Activated CD8-positive, alpha-beta T cell treated with anti-CD3 and anti-CD28 coated beads for 36 hours (primary cell): ENCODE measurements at regions not wholly inside any gene's neighbourhood (a gene's known extent, or its start where the extent isn't known, plus 50 kb on each side); places are given as distances from the start of the nearest gene placed in this dataset.

ENCODE experiments used
- ATAC-seq: fragments of 200-7000 bp; cut with Tn5 transposase; one replicate; pipeline ENCODE4 v1.10.0; 2021; ENCODE audit warnings: mild to moderate bottlenecking, moderate library complexity
- CTCF ChIA-PET: fragments of 350-600 bp; sonication (Branson Sonifier 250); formaldehyde crosslinking; loops from one replicate; lab custom pipeline; 2021; ENCODE audit warnings: antibody characterized with exemption; lab: Charles Lee
- POLR2A ChIA-PET: fragments of 350-600 bp; sonication (Branson Sonifier 250); formaldehyde crosslinking; loops from one replicate; lab custom pipeline; 2021; ENCODE audit warnings: antibody characterized with exemption; lab: Charles Lee
- DNase-seq: peaks from one replicate; pipeline ENCODE4 v3.0.0-alpha.2; 2020
- H3K27ac Mint-ChIP-seq: one replicate; pipeline ENCODE4 v1.8.0; 2021; ENCODE audit warnings: mild to moderate bottlenecking, mixed read lengths
- H3K27me3 Mint-ChIP-seq: one replicate; pipeline ENCODE4 v1.8.0; 2021; ENCODE audit warnings: mixed read lengths
- H3K36me3 Mint-ChIP-seq: one replicate; pipeline ENCODE4 v1.8.0; 2021; ENCODE audit warnings: low read depth, mixed read lengths
- H3K4me1 Mint-ChIP-seq: one replicate; pipeline ENCODE4 v1.8.0; 2021; ENCODE audit warnings: low read depth, mixed read lengths
- H3K4me3 Mint-ChIP-seq: one replicate; pipeline ENCODE4 v1.8.0; 2021; ENCODE audit warnings: mild to moderate bottlenecking, moderate library complexity, mixed read lengths
- H3K9me3 Mint-ChIP-seq: one replicate; pipeline ENCODE4 v1.8.0; 2021; ENCODE audit warnings: mixed read lengths
- intact Hi-C: fragments of 100-400 bp; cut with micrococcal nuclease; formaldehyde crosslinking; loops from one replicate; pipeline ENCODE4 v1.10.0; 2022
- TF ChIP-seq, protein P1 (sequence below): fragments of 200-600 bp; IDR thresholded peaks from one replicate; pipeline ENCODE4 v1.8.0; 2022; ENCODE audit warnings: antibody characterized with exemption, mild to moderate bottlenecking

DNA sequence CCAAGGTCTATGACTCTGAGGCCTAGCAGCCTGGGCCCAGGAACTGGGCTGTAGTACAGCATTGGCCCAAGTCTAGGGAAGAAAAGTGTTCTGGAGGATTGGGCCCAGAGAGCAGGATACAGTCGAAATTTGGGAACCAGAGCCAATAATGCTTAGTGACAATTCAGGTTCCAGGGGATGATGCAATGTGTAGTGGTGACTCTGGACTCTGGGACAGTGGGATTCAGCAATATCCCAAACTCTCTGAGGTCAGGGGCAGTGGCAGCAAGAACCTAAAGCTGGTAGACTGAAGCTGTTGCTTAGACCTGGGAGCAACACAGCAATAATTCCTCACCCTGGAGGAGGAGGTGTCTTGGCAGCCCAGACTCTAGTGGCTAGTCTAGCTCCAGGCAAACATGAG, 545.5 kb upstream of the ARGLU1 start:
- Mint-ChIP-seq H3K27me3 (no peaks in the 10 kb centered on the region), H3K4me3 (no peak overlapping the region), H3K27ac (no peak overlapping the region), H3K4me1 (no peaks in the 10 kb centered on the region), H3K9me3 (peaks cover 3% of the 10 kb centered on the region), H3K36me3 (no peaks in the 10 kb centered on the region)
- DNase-seq = no peak
- POLR2A ChIA-PET = no interaction called here
- intact Hi-C loops = no loop called here
- TF ChIP-seq, protein P1, sequence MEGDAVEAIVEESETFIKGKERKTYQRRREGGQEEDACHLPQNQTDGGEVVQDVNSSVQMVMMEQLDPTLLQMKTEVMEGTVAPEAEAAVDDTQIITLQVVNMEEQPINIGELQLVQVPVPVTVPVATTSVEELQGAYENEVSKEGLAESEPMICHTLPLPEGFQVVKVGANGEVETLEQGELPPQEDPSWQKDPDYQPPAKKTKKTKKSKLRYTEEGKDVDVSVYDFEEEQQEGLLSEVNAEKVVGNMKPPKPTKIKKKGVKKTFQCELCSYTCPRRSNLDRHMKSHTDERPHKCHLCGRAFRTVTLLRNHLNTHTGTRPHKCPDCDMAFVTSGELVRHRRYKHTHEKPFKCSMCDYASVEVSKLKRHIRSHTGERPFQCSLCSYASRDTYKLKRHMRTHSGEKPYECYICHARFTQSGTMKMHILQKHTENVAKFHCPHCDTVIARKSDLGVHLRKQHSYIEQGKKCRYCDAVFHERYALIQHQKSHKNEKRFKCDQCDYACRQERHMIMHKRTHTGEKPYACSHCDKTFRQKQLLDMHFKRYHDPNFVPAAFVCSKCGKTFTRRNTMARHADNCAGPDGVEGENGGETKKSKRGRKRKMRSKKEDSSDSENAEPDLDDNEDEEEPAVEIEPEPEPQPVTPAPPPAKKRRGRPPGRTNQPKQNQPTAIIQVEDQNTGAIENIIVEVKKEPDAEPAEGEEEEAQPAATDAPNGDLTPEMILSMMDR = no peak
- no peak for ATAC-seq
- CTCF ChIA-PET = no interaction called here

DNA sequence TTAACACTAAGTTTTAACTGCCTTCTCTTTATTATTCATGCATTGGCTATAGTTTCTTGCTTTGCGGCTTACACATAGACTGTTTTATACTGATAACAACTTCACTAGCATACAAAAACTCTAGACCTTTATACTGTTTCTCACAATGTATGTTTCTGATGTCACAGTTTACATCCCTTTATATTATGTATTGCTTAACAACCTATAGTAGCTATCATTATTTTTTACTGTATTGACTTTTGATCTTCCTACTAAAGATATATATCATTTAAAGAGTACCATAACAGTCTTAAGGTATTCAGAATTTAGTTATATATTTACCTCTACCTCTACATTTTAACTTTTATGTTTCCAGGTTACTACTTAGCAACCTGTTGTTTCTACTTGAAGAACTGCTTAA, 543.3 kb upstream of the ARGLU1 start:
- no peaks in the 10 kb centered on the region for H3K27me3 Mint-ChIP-seq
- ChIA-PET POLR2A (no interaction called here), CTCF (no interaction called here)
- TF ChIP-seq, protein P1 = no peak
- peaks cover 5% of the 10 kb centered on the region for H3K9me3 Mint-ChIP-seq
- intact Hi-C loops = no loop called here
- H3K4me3 Mint-ChIP-seq = no peak overlapping the region
- H3K27ac Mint-ChIP-seq = no peak overlapping the region
- DNase-seq (no peak), ATAC-seq (no peak)
- no peaks in the 10 kb centered on the region for H3K4me1 Mint-ChIP-seq
- no peaks in the 10 kb centered on the region for H3K36me3 Mint-ChIP-seq

DNA sequence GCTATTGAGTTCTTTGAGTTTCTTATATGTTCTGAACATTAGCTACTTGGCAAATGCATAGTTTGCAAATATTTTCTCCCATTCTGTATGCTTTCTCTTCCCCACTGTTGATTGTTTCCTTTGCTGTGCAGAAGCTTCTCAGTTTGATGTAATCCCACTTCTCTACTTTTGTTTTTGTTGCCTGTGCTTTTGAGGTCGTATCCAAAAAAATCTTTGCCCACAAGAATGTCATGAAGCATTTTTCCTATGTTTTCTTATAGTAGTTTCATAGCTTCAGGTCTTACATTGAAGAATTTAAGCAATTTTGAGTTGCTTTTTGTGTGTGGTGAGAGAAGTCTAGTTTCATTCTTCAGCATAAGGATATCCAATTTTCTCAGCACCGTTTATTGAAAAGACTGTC, 536.7 kb upstream of the ARGLU1 start:
- ATAC-seq (no peak), DNase-seq (no peak)
- CTCF ChIA-PET = no interaction called here
- Mint-ChIP-seq H3K4me3 (no peak overlapping the region), H3K36me3 (no peaks in the 10 kb centered on the region), H3K27ac (no peak overlapping the region), H3K4me1 (no peaks in the 10 kb centered on the region), H3K27me3 (no peaks in the 10 kb centered on the region), H3K9me3 (peaks cover 5% of the 10 kb centered on the region)
- POLR2A ChIA-PET = no interaction called here
- intact Hi-C loops = no loop called here
- TF ChIP-seq, protein P1 = no peak

DNA sequence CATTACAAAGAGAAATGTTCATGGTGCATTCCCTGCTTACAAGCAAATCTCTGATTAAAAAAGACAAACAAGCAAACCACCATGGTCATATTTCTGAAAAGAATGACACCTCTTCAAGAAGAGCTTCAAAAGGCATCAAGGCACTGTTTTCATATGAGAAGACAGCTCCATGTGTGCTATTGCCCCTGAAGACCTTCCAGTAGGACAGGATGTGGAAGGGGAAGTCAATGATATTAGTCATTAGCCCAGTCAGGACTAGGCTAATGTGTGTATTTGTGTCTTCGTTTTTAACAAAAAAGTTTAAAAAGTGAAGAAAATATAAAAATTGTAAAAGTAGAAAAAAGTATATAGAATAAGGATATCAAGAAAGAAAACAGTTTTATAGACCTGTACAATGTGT, 534.7 kb upstream of the ARGLU1 start:
- ChIA-PET CTCF (no interaction called here), POLR2A (no interaction called here)
- no peak overlapping the region for H3K4me3 Mint-ChIP-seq
- H3K27me3 Mint-ChIP-seq = no peaks in the 10 kb centered on the region
- peaks cover 1% of the 10 kb centered on the region for H3K9me3 Mint-ChIP-seq
- no peak overlapping the region for H3K27ac Mint-ChIP-seq
- ATAC-seq (no peak), DNase-seq (no peak)
- no peaks in the 10 kb centered on the region for H3K36me3 Mint-ChIP-seq
- intact Hi-C loops = no loop called here
- TF ChIP-seq, protein P1 = no peak
- no peaks in the 10 kb centered on the region for H3K4me1 Mint-ChIP-seq

DNA sequence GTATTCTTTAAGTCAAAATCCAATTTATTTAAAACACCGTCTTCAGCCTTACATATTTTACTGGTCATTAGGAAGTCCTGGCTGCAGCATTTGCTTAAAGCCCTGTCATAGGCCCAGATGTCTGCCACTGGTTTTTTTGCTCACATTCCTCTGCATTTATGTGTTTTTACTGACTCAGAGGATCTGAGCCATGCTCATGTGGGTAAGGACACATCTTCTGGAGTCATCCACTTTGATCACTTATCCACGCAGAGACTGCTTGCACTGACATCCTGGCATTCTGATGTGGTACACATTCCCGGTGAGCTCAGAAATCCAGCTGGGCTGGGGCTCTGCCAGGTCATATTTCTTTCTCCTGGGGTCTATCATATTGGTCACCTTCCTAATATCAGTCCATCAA, 531.7 kb upstream of the ARGLU1 start:
- Mint-ChIP-seq H3K4me1 (no peaks in the 10 kb centered on the region), H3K9me3 (no peaks in the 10 kb centered on the region), H3K27me3 (no peaks in the 10 kb centered on the region), H3K4me3 (no peak overlapping the region), H3K27ac (no peak overlapping the region), H3K36me3 (no peaks in the 10 kb centered on the region)
- TF ChIP-seq, protein P1 = no peak
- ChIA-PET CTCF (no interaction called here), POLR2A (no interaction called here)
- ATAC-seq (no peak), DNase-seq (no peak)
- intact Hi-C loops = no loop called here
